ENCODE measurements at regions not wholly inside any gene's neighbourhood (a gene's known extent, or its start where the extent isn't known, plus 50 kb on each side); places are given as distances from the start of the nearest gene placed in this dataset.
A peak's percentile ranks its signal among the peaks of the same experiment; 100 is the strongest.

- no peak for DNase-seq (ENCODE audit: low read depth in 4 of 4, low spot score in 2 of 4)
Measured at GRCh38 chr14:54088271-54088670, 131.6 kb upstream of the BMP4 start.

DNA sequence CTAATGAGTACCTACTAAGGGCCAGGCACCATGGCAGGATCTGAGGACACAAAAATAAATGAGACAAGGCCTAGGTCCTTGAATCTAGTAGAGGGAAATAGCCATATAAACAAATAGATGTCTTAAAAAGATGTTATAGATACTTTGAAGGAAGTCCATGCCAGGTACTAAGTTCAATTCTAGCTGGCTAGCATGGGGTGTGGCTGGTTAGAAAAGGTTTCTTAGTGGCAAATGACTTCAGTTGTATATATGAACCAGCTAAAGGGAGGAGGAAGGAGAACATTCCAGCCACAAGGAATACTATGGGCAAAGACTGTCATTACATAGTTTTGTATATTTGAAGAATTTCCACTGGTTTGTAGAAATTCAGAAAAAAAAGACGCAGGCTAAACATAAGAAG is 133.6 kb upstream of the BMP4 start:
- no peak for DNase-seq (ENCODE audit: low read depth in 4 of 4, low spot score in 2 of 4)

DNA sequence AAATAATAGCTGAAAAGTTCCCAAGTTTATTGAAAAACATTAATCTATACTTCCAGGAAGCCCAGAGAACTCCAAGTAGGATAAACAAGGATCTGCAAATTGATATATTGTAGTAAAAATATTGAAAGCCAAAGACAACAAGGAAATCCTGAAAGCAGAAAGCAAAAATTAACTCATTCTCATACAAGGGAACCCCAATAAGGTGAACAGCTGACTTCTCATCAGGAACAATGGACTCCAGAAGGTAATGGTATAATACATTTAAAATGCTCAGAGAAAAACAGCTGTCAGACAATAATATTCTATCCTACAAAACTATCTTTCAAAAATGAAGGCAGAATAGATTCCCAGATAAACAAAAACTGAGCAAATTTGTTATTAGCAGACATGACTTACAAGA is 138.1 kb upstream of the BMP4 start:
- DNase-seq (ENCODE audit: low read depth in 4 of 4, low spot score in 2 of 4), result no peak

DNA sequence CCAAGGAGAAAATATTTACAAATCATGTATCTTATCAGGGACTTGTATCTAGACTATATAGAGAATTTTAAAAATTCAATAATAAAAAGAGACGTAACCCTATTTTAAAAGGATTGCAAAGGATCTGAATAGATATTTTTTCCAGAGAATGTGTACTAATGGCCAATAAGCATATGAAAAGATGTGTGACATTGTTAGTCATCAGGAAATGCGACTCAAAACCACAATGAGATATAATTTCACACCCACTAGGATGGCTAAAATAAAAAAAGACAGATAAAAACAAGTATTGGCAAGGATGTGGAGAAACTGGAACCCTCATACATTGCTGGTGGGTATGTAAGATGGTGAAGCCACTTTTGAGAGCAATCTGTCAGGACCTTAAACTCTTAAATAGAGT is 141.9 kb upstream of the BMP4 start:
- no peak for DNase-seq (ENCODE audit: low read depth in 4 of 4, low spot score in 2 of 4)

DNA sequence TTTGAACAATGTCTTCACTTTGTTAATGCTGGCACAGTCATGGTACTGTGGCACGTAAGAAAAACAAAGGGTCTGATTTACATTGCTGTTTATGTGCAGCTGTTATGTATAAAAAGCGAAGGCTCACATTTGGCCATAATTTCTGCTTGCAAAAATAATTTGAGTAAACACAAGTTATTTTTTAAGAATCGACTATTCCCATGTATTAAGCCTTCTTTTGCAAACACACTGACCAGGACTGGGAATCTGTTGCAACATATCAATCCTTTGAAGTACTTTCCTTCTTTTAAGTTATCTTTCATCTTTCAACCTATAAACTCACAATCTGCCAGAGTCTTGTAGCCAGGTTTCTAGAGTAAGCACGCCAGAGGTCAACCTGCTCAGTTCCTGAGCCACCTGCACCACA is 145.4 kb upstream of the BMP4 start:
- DNase-seq (ENCODE audit: low read depth in 4 of 4, low spot score in 2 of 4), result no peak

GRCh38 chr14:54102530-54102929 is 145.9 kb upstream of the BMP4 start:
- DNase-seq (ENCODE audit: low read depth in 4 of 4, low spot score in 2 of 4), result no peak

- DNase-seq (ENCODE audit: low read depth in 4 of 4, low spot score in 2 of 4), result peak in 2 of 4 donors; percentile 28 to 38
Measured at GRCh38 chr14:54104601-54105145, 148.0 kb upstream of the BMP4 start.

GRCh38 chr14:54105406-54105805 is 148.8 kb upstream of the BMP4 start:
- DNase-seq (ENCODE audit: low read depth in 4 of 4, low spot score in 2 of 4), result no peak

DNA sequence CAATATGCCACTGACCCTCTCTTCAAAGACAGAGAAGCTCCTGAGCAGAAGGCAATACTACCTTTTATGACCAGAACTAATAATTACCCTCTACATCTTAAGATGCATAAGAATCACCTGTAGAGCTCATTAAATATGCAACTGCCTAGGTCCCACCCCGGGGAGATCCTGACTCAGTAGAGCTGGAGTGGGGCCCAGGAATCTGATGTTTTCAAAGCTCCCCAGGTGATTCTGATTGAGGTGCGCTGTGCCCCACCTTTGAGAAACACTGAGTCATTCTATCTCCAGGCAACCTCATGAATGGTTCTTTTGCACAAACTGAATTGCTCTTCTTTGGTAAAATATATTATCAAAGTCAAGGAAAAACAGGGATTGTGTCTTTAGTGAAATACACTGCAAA is 149.3 kb upstream of the BMP4 start:
- no peak for DNase-seq (ENCODE audit: low read depth in 4 of 4, low spot score in 2 of 4)

GRCh38 chr14:54106661-54107377 is 150.2 kb upstream of the BMP4 start:
- DNase-seq (ENCODE audit: low read depth in 4 of 4, low spot score in 2 of 4), result no peak

DNA sequence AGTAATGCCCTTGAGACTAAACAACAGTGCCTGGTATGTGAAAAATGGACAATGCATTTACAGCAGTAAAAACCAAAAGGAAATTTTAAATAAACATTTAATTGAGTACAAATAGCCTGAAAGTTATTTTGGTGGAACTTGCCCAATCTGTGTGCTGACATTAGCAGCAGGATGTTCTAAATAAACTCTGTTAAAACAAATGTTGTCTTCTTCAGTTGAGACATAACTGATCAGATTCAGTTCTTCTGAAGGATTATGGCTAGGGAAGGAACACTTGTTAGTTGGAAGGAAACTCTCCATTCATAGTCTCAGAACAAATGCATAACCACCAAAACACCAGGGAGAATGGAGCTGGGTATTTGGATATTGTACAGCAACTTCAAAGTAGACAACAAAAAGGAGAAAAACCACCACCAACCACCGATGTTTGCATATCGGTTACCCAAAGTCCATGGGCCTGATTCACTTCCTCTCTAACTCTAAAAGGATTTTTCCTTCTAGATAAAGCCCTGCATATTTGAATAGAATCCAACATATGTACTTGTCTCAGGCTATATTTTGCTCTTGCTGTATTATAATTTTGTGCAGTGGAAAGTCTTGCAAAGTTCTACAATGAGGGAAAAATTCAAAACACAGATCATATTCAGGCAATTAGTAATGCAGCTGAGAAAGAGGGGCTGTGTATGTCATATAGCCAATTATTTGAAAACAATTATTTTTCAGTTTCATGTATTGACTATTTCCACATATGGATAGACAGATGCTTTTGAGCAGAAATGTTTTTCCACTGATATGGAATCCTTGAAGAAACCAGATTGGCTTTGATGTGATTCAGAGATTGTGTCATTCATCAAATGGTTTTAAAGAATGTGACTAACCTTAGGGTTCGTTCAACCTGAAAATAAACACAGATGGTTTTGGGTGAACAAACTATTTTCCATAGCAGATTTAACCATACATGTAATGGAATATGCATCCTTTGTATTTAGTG is 152.2 kb upstream of the BMP4 start:
- no peak for DNase-seq (ENCODE audit: low read depth in 4 of 4, low spot score in 2 of 4)

- DNase-seq (ENCODE audit: low read depth in 4 of 4, low spot score in 2 of 4), result no peak
Measured at GRCh38 chr14:54109521-54110120, 153.0 kb upstream of the BMP4 start.

DNA sequence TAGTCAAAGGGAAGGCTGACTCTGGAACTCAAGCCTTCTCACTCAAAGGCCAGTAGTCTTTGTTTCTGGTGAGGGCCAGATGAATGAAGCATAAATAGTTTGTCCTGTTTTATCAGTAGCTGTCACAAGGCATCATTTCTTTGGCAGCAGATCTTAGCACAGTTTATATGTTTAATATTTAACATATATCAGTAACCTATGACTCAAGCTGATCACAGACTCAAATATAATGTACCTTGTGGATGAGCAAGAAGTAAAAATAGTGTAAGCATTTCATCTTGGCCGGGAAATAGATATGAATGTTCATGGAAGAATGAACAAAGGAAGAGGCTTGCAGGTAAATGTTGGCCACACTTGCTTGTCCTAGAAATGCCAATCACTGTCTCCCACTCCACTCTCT is 158.3 kb upstream of the BMP4 start:
- DNase-seq (ENCODE audit: low read depth in 4 of 4, low spot score in 2 of 4), result no peak

- DNase-seq (ENCODE audit: low read depth in 4 of 4, low spot score in 2 of 4), result no peak
Measured at GRCh38 chr14:54116198-54116885, 159.7 kb upstream of the BMP4 start.

DNA sequence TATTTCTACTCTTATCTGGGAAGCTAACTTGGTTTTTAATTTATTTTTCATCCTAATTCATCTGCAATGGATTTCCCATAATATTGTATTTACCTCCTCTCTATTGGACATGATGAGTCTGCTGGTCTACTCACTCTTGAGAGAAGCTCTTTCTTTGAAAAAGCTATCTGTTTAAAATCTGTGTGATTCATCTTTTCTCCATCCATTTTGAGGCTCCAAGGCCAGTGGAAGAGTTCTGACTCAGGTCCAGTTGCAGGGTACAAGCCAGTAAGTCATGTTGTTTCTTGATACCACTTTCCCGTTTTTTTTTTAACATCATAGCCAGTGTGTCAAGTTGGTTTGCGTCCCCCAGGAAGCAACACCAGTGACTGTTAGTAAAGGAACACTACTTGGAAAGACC is 160.3 kb upstream of the BMP4 start:
- no peak for DNase-seq (ENCODE audit: low read depth in 4 of 4, low spot score in 2 of 4)

DNA sequence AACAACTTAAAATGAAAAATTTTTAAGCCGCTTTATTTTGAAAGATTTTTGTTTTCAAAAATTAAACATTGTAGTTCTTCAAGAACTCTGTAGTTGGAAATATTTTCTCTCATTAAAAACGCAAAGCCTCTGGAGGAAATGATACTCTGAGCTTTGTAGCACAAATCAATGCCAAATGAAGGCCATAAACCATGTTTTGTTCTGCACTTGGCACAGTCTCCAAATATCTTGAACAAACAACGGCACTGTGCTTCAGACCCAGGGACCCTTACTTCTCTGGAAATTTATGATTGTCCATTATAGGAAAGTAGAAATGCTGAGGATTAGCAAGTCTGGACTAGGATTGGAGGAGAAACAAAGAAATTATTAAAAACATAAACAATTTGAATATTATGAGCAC is 160.8 kb upstream of the BMP4 start:
- DNase-seq (ENCODE audit: low read depth in 4 of 4, low spot score in 2 of 4), result no peak

DNA sequence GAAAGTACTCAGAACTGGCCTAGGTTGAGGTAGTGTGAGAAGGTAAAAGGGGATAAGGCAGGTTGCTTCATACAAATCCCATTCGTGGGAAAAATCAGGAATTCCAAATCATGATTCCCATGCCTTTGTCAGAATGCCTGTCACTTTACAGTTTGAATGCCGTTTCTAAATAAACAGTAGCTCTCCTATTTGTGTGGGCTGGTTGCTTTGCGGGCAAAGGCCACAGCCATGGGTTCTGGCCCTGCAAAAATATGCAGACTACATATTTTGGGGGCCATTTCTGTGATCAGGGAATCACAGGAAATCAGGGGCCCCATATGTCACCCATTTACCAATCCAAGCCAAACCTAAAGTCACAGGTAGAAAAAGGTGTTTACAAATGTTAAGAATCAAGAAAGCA is 161.3 kb upstream of the BMP4 start:
- no peak for DNase-seq (ENCODE audit: low read depth in 4 of 4, low spot score in 2 of 4)

DNA sequence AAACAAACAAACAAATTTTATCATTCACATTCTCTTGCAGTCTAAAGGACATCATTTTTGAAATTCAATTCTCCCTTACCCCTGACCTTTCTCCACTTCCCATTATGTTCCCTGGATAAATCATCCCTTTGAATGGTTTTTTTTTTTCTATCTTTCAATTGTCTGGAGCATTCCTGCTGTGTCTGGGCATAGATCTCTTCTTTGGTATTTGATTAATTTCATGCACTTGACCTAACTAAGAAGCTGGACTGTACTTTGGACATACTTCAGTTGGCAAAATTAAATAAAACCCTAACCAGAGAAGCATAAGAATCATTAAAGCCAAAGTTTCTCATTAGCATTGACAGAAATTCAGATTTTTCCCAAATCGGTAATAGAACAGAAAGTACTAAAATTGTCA is 163.6 kb upstream of the BMP4 start:
- no peak for DNase-seq (ENCODE audit: low read depth in 4 of 4, low spot score in 2 of 4)

GRCh38 chr14:54121466-54122027 is 164.9 kb upstream of the BMP4 start:
- no peak for DNase-seq (ENCODE audit: low read depth in 4 of 4, low spot score in 2 of 4)

GRCh38 chr14:54123841-54124240 is 167.2 kb upstream of the BMP4 start:
- no peak for DNase-seq (ENCODE audit: low read depth in 4 of 4, low spot score in 2 of 4)

Measured in left renal cortex interstitium (tissue), 4 donors.